ENCODE measurements at regions not wholly inside any gene's neighbourhood (a gene's known extent, or its start where the extent isn't known, plus 50 kb on each side); places are given as distances from the start of the nearest gene placed in this dataset.

DNA sequence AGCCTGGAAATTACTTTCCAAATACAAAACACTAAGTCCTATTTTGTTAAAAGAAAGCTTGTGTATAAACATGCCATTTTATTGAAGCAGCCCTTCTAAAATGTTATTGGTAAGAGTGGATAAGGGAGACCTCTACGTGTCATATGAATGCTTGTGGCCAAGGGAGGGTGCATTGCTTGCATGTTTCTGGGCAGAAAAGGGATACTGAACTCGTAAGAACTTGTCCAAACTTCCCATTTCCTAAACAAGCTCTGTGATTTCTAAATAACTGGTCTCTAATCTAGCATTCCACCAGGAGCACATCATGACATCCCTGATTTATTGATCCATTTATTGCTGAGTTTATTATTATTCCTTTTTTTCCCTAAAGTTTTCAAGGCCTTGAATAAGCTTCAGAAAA lies 474.1 kb downstream of the CD109 start:
- Histone ChIP-seq H3K36me3 (no peaks in the 10 kb centered on the region), H3K9me3 (no peaks in the 10 kb centered on the region), H3K27ac (peak overlapping the region in 2 of 4 donors; percentile 25 to 70), H3K4me3 (peak overlapping the region in 1 of 4 donors; percentile 18), H3K27me3 (no peaks in the 10 kb centered on the region), H3K4me1 (peaks cover 0 to 8% (median 0%) of the 10 kb centered on the region in 3 donors)
- no peak for DNase-seq
- WGBS, 2 donors = 13 to 20% methylated on average over 2 of the region's 2 CpGs
- TF ChIP-seq, protein P1, sequence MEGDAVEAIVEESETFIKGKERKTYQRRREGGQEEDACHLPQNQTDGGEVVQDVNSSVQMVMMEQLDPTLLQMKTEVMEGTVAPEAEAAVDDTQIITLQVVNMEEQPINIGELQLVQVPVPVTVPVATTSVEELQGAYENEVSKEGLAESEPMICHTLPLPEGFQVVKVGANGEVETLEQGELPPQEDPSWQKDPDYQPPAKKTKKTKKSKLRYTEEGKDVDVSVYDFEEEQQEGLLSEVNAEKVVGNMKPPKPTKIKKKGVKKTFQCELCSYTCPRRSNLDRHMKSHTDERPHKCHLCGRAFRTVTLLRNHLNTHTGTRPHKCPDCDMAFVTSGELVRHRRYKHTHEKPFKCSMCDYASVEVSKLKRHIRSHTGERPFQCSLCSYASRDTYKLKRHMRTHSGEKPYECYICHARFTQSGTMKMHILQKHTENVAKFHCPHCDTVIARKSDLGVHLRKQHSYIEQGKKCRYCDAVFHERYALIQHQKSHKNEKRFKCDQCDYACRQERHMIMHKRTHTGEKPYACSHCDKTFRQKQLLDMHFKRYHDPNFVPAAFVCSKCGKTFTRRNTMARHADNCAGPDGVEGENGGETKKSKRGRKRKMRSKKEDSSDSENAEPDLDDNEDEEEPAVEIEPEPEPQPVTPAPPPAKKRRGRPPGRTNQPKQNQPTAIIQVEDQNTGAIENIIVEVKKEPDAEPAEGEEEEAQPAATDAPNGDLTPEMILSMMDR (IDR thresholded peaks at IDR 0.05) = no peak
- no peak for TF ChIP-seq POLR2A (IDR thresholded peaks at IDR 0.05)
- intact Hi-C loops (cut with DNase I) = no loop called here

DNA sequence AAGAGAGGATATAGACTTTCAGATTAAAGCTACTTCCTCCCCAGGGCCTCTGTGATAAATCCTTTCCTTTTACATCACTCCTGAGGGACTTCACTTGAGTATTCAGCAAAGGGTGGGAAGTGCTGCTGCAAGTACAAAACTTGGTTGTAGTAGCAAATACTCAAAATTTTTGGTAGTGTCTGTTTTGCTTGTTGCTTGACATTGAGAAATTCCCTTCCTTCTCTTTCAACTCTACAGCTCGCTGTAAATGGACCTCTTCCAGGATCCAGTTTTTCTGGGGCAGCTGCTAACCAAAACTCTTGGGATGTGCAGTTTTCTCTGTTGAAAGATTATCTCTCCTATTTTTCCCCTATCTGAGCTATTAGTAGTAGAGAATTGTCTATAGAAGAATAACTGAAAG lies 472.0 kb downstream of the CD109 start:
- Histone ChIP-seq H3K27me3 (no peaks in the 10 kb centered on the region), H3K9me3 (no peaks in the 10 kb centered on the region), H3K4me3 (no peak overlapping the region), H3K36me3 (no peaks in the 10 kb centered on the region), H3K27ac (peak overlapping the region in 1 of 4 donors; percentile 20), H3K4me1 (peaks cover 0 to 8% (median 0%) of the 10 kb centered on the region in 3 donors)
- TF ChIP-seq POLR2A (IDR thresholded peaks at IDR 0.05) = no peak
- TF ChIP-seq, protein P1 (IDR thresholded peaks at IDR 0.05) = no peak
- WGBS, 2 donors = 50 to 55% methylated on average over 1 of the region's 1 CpG
- no peak for DNase-seq
- intact Hi-C loops (cut with DNase I) = no loop called here

DNA sequence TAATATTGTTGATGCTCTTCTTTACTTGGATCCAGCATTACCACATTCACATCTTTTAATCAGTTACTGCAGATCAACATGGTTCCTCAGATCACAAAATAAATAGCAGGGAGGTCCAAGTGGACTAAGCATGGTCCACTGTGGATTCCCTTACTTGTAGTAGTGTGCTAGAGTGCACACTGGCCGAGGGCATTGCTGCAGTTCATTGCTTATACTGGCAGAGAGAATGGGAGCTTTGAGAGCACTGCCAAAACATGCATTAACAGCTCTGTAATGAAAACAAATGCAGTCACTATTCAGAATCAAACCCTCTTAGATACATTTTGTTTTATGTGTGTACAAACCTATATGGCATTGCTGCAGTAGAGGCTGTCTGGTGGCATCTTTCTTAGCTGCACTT lies 471.5 kb downstream of the CD109 start:
- Histone ChIP-seq H3K4me1 (peaks cover 0 to 8% (median 0%) of the 10 kb centered on the region in 3 donors), H3K4me3 (no peak overlapping the region), H3K27ac (peak overlapping the region in 1 of 4 donors; percentile 20), H3K9me3 (no peaks in the 10 kb centered on the region), H3K36me3 (no peaks in the 10 kb centered on the region), H3K27me3 (no peaks in the 10 kb centered on the region)
- no peak for DNase-seq
- TF ChIP-seq POLR2A (IDR thresholded peaks at IDR 0.05) = no peak
- TF ChIP-seq, protein P1 (IDR thresholded peaks at IDR 0.05) = no peak
- intact Hi-C loops (cut with DNase I) = no loop called here
- 0 to 20% methylated on average over 1 of the region's 1 CpG for WGBS, 2 donors

DNA sequence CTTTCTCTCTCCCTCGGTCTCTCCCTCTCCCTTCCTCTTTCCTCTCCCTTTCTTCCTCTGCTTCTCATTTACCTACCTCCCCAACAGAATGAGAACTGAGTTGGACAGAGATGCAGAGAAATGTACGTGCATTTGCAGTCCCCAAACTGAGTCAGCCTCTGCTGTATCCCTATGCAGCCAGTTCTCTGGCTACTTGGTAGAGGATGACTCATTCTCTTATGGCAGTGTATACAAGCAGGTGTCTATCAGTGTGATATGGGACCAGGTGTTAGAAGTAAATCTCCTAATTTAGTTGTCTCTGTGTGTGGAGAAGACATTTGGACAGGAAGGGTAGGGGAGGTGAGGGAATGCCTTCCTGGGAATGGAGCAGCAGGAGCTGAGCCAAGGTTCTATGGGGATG lies 470.8 kb downstream of the CD109 start:
- H3K27me3 ChIP-seq = no peaks in the 10 kb centered on the region
- H3K4me1 ChIP-seq = peaks cover 0 to 8% (median 0%) of the 10 kb centered on the region in 3 donors
- no peak overlapping the region for H3K4me3 ChIP-seq
- 43 to 58% methylated on average over 2 of the region's 2 CpGs for WGBS, 2 donors
- no peak for DNase-seq
- intact Hi-C loops (cut with DNase I) = no loop called here
- H3K27ac ChIP-seq = no peak overlapping the region
- H3K9me3 ChIP-seq = no peaks in the 10 kb centered on the region
- TF ChIP-seq, protein P1 (IDR thresholded peaks at IDR 0.05) = no peak
- TF ChIP-seq POLR2A (IDR thresholded peaks at IDR 0.05) = no peak
- no peaks in the 10 kb centered on the region for H3K36me3 ChIP-seq

DNA sequence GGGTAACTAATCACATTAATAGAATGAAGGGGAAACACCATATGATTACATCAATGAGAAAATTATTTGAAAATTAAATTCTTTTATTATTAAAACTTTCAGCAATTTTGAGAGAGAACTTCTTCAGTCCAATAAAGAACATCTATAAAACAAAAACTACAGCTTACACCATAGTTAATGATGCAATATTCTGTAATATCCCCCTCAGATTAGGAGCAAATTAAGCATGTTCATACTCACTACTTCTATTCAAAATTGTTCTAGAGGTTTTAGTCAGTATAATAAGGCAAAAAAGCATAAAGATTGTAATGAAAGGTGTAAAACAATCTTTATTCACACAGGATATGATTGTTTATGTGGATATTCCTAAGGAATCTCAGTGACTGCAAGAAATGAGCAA lies 465.4 kb downstream of the CD109 start:
- intact Hi-C loops (cut with DNase I) = no loop called here

More for the DNA sequence above, 465.4 kb downstream of the CD109 start:
- no peaks in the 10 kb centered on the region for H3K9me3 ChIP-seq
- TF ChIP-seq, protein P1 (IDR thresholded peaks at IDR 0.05) = no peak
- DNase-seq = no peak
- H3K4me1 ChIP-seq = no peaks in the 10 kb centered on the region
- no peaks in the 10 kb centered on the region for H3K27me3 ChIP-seq
- no peaks in the 10 kb centered on the region for H3K36me3 ChIP-seq
- H3K27ac ChIP-seq = no peak overlapping the region
- no peak overlapping the region for H3K4me3 ChIP-seq
